OCI-LY3 (cell line): ENCODE measurements at regions not wholly inside any gene's neighbourhood (a gene's known extent, or its start where the extent isn't known, plus 50 kb on each side); places are given as distances from the start of the nearest gene placed in this dataset.

Experiments
- EZH2phosphoT487 ChIP-seq: fragments of 200-600 bp; shearing (Covaris generic); IDR thresholded peaks from 2 replicates; pipeline ENCODE4 v1.6.1; 2018; ENCODE audit warnings: antibody characterized with exemption, mixed run types, low read depth
- TF ChIP-seq, protein P1 (sequence below): fragments of 200-600, 300-600 bp; sonication (generic); IDR thresholded peaks from 2 replicates; pipeline ENCODE4 v1.5.1; 2014; ENCODE audit warnings: antibody characterized with exemption, low read length, low read depth

DNA sequence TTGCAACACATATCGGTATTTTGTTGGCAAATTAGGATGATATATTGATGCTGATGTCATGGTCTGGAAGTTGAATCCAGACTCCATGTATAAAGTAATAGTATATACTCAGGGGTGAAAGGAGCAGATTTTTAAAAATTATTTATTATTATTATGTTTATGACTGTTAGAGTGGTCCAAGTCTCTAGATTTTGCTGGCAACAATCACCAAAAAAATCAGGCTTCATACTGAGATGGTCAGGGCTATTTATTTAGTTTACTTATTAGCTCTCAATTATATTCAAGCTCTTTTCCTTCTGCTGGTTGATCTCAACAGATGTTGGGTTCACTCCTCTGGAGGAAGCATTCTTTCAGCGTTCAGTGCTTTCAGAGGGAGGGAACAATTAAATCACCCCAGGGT lies 73.9 kb upstream of the VCX3B start:
- TF ChIP-seq, protein P1, sequence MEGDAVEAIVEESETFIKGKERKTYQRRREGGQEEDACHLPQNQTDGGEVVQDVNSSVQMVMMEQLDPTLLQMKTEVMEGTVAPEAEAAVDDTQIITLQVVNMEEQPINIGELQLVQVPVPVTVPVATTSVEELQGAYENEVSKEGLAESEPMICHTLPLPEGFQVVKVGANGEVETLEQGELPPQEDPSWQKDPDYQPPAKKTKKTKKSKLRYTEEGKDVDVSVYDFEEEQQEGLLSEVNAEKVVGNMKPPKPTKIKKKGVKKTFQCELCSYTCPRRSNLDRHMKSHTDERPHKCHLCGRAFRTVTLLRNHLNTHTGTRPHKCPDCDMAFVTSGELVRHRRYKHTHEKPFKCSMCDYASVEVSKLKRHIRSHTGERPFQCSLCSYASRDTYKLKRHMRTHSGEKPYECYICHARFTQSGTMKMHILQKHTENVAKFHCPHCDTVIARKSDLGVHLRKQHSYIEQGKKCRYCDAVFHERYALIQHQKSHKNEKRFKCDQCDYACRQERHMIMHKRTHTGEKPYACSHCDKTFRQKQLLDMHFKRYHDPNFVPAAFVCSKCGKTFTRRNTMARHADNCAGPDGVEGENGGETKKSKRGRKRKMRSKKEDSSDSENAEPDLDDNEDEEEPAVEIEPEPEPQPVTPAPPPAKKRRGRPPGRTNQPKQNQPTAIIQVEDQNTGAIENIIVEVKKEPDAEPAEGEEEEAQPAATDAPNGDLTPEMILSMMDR: no peak
- TF ChIP-seq EZH2phosphoT487: no peak
